GM19043 (cell line): ENCODE measurements at regions not wholly inside any gene's neighbourhood (a gene's known extent, or its start where the extent isn't known, plus 50 kb on each side); places are given as distances from the start of the nearest gene placed in this dataset.

Experiments
- ATAC-seq: cut with Tn5 transposase; IDR thresholded peaks from one replicate; pipeline ENCODE4 v1.9.1; 2021; ENCODE audit warnings: low read depth; ENCODE audit not compliant: unreplicated experiment

DNA sequence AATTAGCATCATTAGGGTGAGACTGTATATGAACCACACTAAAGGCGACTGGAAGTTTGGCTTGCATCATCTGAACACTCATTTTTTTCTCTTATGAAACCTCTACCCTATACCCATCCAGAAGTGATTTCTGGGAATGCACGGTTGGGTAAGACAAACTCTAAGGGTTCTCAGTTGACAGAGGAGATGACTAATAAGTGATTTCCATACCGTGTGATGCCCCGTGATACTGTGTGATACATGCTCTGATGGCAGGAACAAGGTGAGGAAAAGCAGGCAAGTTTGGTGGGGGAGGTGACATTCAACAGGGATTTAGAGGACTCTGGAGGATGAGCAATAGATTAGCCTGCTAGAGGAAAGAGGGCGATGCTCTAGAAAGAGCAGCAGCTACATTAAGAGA lies 156.4 kb upstream of the CCL2 start:
- ATAC-seq = no peak

DNA sequence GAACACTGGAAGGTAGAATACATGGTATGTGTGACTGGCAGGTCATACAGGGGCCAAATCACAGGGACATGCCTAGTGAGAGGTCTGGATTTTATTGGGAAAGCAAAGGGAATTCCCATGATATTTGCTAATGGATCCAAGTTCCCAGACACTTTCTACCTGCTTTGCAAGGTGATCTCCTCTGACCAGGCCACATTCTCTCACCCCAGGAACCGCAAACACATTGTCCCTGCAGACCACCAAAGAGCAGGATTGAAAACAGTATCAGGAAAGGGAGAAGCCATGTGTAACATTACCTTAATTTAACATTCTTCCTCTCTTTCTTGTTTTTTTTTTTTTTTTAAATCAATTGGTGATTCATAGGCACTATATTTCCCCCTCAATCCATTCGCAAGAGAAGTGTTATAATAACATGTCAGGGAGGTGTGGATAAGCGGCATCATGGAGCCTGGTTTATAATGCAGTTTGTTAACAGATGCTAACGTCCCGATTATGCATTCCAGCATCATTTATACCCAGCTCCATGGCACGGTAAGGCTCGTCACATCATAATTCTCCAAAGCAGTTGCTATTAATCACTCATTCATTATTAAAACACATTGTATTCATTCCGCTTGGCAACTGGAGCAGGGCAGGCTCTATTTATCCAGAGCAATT lies 155.1 kb upstream of the CCL2 start:
- ATAC-seq = no peak

DNA sequence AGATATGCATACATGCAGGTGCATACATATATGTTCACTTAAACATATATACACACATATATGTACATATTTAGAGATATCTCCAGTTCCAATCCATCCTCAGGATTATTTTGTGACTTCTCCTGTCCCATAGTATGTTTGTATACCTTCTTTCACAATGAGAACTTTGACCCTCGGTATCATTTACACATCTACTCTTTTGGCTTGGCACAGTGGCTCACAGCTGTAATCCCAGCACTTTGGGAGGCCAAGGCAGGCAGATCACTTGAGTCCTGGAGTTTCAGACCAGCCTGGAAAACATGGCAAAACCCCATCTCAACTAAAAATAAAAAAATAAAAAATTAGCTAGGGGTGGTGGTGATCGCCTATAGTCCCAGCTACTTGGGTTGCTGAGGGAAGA lies 148.1 kb upstream of the CCL2 start:
- no peak for ATAC-seq

DNA sequence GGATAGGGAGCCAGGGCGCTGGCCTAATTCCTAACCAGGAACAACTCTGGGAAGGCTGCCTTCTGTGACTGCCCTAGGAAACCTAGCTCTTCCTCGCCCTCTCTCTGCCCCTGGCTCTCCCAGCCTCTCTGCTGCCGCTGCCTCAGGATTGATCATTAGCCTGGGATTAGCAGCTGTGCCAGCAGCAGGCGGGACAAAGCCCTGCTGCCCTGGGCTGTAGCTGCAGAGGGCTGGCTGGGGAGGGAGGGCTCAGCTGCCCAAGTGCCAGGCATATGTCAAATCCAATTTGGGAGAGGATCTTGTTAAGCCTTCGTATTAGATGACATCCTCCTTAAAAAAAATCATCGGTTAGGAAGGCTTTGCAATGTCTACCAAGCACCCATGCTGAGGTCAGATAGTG lies 144.8 kb upstream of the CCL2 start:
- no peak for ATAC-seq

DNA sequence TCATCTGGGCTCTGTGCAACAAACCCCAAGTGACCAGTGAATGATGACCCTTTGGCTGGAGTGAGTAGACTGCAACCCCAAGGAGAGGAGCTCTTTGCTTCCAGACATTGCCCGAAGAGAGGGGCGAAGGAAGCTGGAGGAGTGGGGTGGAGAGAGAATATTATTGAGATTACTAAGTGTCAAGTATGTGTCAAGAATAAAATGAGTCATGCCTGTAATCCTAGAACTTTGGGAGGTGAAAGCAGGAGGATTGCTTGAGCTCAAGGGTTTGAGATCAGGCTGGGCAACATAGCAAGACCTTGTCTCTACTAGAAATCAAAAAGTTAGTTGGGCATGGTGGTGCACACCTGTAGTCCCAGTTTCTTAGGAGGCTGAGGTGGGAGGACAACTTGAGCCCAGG lies 142.0 kb upstream of the CCL2 start:
- ATAC-seq = no peak

DNA sequence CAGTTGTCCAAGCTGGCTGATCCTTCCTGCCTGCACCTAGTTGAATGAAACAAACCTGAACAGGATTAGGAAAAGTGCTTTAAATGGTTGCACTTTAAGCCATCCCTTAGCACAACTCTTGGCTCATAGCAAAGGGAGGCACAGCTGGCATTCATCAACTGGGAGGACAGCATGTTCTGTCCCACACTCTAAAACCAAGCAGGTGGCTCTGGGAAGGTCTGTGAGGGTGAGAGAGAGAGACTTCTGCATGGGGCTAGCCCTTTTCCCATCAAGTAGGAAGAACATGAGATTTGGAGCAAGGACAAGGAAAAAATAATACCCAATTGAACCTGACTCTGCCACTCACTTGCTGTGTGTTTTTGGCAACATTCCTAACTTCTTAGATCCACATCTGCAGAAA lies 140.9 kb upstream of the CCL2 start:
- no peak for ATAC-seq

DNA sequence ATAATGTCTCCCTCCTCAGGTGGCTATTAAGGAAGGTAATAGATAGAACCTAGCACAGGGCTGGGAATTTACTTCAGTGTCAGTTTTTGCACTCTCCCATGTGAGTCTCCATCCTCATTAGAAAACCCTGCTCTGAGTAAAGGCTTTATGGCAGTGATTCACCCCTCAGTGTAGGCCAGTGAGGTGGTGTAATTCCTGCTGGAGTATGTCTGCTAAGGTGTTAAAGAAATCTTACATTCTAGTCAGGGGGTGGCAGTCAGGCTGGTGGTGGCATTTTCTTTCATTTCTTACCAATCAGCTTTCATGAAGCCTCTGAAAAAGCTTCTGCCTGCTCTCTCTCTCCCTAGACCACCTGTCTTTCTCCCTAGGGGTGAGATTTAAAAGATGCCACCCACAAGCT lies 138.8 kb upstream of the CCL2 start:
- ATAC-seq = no peak

DNA sequence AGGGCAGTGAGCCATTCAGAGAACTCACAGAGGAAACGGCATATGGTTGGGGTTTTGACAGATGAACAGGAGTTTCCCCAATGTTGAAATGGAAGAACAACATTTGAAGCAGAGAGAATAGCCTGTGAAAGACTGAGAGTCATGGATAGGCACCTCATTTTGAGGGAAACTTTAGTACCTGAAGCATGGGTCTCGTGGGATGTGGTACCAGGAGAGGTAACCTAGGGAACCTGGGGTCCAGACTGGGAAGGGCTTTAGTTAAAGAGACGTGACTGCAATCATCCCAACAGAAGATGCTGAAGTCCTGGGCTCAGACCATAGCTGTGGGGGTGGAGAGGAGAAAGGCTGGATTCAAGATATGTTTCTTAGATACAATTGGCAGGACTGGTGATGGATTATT lies 137.8 kb upstream of the CCL2 start:
- ATAC-seq = no peak

DNA sequence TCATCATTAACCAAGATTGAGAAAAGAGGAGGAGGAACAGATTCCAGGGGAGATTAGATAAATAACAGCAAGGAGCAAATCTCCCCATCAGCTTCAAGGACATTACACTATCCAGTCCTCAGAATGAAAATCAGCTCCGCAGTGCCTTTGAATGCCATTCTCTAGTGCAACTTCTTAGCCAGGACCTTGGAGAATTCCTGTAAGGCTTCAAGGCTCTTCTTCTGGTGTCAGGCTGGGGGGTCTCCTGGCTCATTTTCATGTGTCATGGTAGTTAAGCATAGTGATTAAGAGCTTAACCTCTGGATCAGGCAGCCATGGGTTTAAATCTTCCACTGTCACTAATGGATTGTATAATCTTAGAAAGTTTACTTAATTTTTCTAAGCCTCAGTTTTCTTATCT lies 137.3 kb upstream of the CCL2 start:
- ATAC-seq = no peak

DNA sequence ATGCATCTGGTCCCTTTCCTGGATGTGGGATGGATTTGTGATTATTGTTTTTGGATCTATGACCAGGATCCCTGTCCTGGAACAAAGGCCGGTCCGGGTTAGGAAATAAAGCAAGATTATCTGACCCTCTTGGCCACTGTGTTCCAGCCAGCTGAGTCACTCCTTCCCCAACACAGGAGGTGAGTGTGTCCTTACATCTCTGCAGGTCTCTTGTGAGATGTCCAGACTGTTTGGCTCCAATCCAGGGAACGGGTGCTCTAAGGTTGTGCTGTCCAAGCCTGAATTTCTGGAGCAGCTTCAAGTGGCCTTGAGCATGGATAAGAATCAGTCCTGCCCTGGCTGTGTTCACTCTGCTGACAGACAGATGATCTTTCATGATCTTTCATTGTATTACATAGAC lies 136.5 kb upstream of the CCL2 start:
- no peak for ATAC-seq

DNA sequence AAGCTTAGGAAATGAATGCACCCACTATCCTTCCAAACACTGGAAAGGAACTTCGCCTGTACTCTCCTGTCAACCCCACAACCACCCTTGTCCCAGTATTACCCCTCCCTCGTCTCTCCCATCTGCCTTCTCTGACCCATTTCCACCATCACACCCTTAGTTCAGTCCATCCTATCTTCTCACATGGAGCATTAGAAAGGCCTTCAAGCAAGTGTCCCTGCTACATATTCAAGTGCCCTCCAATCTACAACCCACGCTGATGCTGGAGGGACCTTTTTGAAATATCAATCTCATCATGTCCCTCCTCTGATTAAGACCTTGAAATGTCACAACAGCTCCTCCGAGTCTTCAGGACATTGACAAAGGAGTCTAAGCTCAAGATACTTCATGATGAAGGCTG lies 133.8 kb upstream of the CCL2 start:
- ATAC-seq = no peak

DNA sequence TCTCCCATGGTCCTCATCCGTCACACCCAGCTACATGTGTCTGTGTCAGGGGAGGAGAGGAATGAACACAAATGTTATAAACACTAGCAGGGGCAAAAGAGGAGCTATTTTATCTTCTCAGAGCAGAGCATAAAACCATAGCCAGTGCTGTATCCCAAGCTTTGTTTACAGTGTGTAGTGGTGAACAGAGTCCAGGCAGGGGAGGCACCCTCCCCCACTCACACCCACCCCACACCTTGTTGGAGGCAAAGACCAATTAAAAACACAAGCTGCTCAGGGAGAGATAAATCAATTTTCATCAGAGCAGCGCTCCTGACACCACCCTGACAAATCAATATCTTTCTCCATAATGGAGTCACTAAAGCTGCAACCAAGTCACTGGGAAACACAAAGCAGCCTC lies 132.6 kb upstream of the CCL2 start:
- no peak for ATAC-seq

DNA sequence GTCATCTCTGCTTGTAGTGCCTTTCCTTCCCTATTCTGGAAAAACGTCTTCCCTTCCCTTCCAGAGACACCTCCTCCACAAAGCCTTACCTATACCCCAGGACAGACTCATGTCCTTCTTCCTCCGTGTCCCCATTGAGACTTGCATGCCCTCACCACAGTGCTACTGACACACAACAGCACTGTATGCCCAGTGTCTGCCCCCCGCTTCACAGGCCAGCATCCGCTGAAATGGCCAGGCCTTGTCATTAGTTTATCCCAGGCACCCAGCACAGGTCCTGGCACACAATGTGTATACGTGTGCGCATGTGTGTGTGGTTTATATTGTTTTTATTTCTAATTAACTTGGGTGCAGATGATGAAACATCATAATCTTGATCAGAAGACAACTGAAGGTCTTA lies 130.1 kb upstream of the CCL2 start:
- no peak for ATAC-seq

DNA sequence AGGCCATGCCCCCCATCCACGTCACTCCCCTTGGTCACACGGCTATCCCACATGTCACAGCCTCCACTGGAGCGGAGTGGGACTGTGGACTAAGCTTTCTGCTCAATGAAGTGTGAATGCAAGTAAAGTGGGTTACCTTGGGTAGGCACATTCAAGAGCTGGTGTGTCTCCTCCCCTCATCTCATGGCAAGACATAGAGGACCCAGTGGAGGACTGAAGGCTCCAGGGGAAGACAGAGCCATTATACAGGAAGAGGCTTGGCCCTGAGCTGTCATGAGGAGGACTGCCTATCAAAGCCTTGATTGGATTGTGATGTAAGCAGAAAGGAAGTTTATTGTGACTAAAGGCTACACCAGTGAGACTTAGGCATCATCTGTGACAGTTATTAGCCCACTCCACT lies 129.2 kb upstream of the CCL2 start:
- no peak for ATAC-seq

DNA sequence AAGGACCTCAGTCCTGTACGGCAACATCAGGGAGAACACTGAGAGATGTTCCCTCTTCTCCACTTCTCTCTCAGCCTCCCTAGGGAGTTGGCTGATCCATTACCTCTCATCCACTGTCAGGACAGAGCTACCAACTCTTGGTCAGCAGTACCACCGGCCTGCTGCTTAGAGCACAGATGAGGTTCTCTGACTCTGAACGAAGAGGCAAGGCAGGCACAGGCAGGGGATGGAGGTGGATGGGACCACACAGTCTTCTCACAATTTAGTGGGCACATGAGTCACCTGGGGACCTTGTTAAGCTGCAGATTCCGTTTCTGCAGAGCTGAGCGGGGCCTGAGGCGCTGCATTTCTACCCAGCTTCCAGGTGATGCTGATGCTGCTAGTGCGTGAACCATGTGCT lies 128.6 kb upstream of the CCL2 start:
- ATAC-seq = no peak

DNA sequence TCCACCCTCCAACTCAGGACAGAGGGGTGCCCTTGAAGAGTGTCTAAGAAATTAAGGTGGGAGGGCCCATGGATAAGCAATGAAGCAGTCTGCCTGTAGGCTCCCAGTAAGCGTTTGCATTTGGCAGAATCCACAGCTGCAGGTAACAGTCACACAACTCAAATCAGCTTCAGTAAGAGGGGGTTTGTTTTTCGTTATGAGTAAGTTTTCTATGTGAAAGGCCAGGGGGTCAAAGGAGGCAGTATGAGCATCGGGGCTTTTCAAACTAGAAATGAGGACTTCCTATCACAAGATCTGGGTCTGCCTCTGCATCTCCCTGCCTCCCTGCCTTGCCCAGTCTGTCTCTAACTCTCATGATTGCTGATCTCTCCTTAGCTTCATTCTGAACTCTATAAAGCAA lies 128.1 kb upstream of the CCL2 start:
- ATAC-seq = no peak

DNA sequence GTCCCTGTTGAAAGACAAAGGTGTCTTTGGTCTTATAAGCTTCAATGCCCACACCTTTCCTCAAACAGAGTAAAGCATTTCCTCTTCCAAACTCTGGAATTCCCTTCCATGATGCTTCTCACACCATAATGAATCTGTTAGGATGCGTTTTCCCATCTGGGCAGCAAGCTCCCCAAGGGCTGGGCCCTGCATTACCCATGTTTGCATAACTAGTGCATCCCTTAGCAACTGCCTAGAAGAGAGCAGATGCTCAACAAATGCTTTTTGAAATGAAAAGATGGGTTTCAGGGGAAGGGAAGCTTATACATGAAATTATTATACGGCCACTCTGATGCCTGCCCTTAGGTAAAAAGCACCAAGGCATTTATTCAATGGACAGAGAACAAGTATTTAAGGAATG lies 124.5 kb upstream of the CCL2 start:
- no peak for ATAC-seq

DNA sequence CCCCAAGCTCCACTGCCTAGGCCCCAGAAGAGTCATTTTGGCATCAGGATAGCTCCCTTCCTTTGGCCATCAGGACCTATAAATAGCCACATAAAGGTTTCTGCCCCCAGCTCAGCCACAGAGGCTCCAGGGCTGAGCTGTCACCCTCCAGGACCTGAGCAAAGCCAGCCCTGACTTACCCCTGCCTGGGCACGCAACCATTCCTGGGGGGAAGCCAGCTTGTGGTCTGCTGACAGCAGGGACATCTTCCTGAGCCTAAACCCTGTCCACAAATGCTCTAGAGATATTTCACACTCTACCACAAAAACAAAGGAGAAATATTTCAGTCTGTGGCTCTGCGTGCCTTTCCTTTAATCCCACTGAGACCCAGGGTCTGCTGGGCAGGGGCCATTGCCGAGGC lies 123.7 kb upstream of the CCL2 start:
- no peak for ATAC-seq

DNA sequence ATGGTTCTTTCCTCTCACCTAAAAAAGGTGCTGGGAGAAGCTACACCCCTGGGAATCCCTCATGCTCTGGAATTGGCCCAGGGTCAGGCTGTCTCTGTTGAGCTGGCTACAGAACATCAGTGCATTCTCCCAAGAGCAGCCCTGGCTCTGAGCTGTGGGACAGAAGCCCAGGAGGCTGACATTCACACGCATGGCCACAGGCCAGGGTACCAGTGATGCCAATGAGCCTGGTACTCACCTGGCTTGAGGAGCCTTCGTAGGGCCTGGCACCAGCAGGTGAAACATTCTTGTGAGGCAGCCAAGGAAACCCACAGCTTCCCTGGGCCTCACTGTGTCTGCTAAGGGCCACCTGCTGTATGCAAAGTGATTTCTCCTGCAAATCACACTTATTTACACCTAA lies 121.7 kb upstream of the CCL2 start:
- no peak for ATAC-seq

DNA sequence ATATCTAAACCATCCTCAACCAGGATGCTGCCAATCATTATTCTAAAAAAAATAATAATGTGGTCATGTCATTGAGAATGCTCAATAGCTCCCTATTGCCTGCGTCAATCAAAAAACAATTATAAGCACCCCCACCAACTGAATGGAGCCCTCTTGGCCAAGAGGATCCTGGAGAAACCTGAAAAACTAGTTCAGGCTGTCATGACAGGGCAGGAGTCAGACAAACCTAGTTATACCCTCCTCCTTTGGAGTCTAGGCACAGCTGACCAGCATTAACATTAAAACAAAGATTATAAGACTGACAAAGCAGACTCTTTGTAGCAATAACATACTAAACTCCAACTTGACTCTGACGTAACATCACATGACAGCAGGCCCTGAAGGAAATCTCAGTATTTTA lies 119.2 kb upstream of the CCL2 start:
- ATAC-seq = no peak

DNA sequence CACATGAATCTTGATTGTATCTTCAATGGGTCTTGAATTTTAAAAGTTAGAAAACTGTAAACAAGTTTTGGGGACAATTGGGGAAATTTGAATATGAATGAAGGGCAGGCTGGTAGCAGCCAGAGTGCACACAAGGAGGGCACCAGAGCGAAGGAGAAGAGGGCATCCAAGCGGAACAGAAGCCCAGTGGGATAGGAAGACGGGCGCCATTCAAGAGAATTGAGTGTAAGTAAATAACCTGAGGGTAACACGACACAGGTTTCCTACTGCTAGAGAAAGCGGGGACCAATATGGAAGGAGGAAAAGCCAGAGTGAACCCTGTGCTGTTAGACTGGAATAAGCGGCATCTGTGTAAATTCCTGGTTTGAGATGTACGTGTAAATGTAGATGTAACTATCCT lies 115.1 kb upstream of the CCL2 start:
- no peak for ATAC-seq

DNA sequence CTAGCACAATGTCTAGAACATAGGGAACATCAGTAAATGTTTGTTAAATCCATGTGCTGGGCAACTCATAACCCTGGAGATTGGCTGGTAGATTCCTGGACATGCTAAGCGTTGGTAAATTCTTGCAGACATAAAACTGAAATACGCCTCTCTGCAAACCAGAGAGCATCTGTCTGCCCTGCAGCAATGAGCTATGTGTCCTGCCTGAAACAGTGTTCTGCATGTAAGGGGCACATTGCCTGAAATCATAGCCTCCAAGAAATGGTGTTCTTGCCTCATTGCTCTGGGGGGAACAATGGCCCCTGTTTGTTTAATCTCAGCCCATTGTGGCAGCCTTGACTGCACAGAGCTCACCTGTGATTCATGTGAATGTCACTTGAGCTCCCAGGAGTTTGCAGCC lies 113.5 kb upstream of the CCL2 start:
- no peak for ATAC-seq

DNA sequence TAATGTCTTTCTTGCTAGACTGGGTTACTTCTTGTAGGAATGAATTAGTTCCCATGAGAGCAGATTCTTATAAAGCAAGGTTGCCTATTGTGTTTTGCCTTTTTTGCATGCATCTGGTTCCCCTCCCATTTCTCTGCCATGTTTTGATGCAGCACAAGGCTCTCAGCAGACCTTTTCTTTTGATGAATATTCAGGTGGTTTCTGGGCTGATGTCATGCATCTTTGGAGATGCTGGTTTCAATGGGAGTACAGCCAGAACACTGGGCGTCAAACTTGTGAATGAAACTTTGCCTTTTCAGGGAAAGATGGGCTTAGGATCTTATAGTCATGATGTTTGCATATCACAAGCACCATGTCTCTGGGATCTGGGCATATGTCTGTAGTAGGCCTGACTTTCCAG lies 111.7 kb upstream of the CCL2 start:
- no peak for ATAC-seq
